ENCODE measurements at regions not wholly inside any gene's neighbourhood (a gene's known extent, or its start where the extent isn't known, plus 50 kb on each side); places are given as distances from the start of the nearest gene placed in this dataset.

DNA sequence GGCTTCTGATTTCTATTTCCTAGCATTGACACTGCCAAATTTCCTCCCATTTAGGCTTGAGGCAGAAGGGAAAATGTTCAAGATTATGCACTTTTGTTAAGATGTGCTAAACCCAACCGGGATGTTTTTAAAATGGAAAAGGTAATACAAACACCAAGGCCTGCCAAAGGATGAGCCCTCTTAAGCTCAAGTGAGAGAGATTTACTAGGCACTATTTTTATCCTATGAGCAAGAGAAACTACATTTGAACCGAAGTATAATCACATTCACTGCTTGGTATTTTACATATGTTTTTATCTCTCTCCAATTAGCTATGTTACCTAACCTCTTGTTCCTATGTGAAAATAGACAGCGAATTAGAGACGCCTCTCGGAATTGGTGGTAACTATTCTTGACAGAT, 295.8 kb downstream of the GABRB3 start:
- DNase-seq (ENCODE audit: low spot score), result no peak

DNA sequence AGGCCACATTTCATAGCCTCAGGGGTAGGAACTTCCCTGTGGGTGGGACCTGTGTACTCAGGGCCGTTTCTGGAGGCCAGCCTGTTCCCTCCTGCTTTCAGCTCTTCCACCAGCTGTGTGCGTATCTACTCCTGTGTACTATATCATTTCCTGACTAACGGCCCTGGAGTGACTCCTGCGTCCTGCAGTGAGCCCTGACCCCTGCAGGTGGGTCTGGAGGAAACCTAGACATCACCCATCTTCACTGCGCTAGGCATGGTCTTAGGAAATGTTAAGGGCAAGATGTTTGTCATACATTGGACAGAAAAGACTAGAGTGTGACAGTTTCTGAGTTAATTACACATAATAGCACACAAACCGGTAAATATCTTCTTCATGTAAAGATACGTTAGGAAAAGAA, 297.3 kb downstream of the GABRB3 start:
- no peak for DNase-seq (ENCODE audit: low spot score)

- DNase-seq (ENCODE audit: low spot score), result no peak
Observed at GRCh38 chr15:26472661-26473060, 300.2 kb downstream of the GABRB3 start.

- no peak for DNase-seq (ENCODE audit: low spot score)
Observed at GRCh38 chr15:26461847-26462608, 310.8 kb downstream of the GABRB3 start.

- DNase-seq (ENCODE audit: low spot score), result no peak
Observed at GRCh38 chr15:26460165-26460564, 312.7 kb downstream of the GABRB3 start.

DNA sequence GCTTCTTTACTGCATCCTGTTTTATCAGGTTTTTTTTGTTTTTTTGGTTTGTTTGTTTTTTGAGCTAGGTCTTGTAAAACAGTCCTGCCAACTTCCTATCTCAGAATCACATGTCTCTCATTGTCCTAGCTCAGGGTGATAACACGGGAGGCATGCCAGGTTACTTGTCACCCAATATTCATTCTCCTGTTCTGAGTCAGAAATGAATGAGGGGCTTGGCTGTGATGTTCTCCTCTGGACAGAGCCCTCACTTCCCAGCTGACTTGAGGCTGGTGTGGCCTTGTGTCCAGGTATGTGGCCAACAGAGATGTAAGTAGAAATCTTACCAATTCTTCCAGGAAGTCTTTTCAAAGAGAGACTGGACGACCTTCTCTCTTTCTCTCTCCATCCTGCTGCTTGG, 317.0 kb downstream of the GABRB3 start:
- DNase-seq (ENCODE audit: low spot score), result no peak

DNA sequence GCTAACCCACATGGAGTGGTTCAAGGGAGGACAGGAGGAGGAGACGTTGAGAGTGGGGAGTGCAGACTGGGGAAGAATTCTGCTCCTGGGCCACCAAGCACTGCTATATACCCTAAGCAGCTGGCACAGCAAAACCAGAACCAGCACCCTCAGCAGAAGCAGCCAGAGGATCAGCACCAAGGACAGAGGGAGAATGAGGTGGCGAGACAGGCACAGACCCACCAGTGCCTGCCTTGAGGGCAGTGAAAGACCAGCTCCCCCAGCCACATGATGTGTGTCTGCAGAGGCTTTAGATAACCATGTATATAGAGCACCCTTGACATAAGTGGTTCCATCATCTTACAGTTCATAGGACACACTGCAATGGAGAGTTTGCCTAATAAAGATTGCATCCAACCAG, 319.0 kb downstream of the GABRB3 start:
- DNase-seq (ENCODE audit: low spot score), result no peak

DNA sequence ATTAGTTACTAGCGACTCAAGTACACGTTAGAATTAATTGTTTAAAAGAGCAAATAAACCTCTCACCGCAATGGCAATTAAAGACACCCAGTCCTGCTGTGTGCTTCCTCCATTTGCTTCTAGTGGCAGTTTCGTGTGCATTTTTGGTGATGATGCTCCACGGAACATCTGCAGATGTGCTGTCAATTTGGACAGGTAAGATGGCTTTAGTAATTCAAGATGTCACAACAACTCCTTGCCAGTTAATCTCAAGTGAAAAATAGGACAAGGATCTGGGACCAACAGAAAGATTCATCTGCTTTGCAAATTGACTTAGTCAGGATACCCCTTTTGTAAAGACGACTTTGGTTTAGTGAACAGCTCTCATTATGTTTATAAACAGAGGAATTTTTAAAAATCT, 320.9 kb downstream of the GABRB3 start:
- DNase-seq (ENCODE audit: low spot score), result no peak

GRCh38 chr15:26449291-26449690, 323.6 kb downstream of the GABRB3 start:
- DNase-seq (ENCODE audit: low spot score), result no peak

DNA sequence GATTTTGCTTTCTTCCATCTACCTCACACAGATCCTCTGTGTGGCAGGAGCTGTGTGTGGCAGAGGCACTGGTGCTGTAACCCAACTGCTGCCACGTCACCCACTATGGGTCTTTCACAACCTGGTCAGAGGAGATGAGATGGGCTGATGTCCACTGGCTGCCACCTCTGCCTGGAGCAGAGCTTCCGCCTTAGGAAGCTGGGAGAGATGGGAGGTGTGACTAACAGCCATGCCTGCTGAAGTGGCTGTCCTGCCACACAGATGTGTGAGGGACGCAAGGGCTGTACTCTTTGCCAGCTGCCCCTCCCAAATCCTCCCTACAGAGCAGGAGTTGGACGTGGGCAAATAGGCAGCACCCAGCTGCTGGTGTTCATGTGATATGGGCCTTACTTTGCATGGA, 329.5 kb downstream of the GABRB3 start:
- no peak for DNase-seq (ENCODE audit: low spot score)

- no peak for DNase-seq (ENCODE audit: low spot score)
Observed at GRCh38 chr15:26442680-26443079, 330.2 kb downstream of the GABRB3 start.

GRCh38 chr15:26439681-26440080, 333.2 kb downstream of the GABRB3 start:
- no peak for DNase-seq (ENCODE audit: low spot score)

DNA sequence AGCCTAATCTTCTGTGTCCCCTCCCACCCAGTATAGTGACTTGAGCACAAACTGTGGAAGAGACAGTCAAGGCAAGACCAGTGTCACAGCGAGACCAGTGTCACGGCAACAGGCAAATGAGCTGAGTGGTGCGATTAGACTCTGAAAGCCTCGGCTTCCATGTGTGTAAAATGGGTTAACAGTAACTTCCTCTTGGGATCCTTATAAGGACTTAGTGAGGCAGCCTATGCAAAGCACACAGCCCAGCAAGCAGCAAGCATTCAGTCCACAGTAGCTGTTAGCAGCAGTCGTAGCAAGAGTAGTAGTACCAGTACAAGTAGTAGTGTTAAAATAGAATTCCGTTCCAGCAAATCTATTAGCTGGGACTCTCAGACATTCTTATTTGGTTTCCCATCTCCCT, 334.1 kb downstream of the GABRB3 start:
- DNase-seq (ENCODE audit: low spot score), result no peak

DNA sequence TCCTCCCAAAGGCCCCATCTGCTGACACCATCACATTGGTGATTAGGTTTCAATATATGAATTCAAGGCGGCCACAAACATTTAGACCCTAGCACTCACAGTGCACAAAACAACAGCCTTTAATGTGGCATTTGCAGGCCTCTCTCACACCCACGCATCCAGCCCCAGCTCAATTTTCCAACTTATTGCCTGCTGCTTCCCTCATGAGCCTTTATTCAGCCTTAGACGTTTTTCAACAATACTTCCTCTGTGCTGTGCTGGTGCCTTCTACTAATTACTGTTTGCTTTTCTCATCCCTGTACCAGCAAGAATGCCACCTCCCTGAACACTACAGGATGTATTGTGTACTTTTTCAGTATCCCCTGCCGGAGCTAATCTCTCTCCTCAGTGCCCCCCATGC, 334.6 kb downstream of the GABRB3 start:
- no peak for DNase-seq (ENCODE audit: low spot score)

GRCh38 chr15:26433818-26434217, 339.0 kb downstream of the GABRB3 start:
- DNase-seq (ENCODE audit: low spot score), result no peak

GRCh38 chr15:26433060-26433459, 339.8 kb downstream of the GABRB3 start:
- DNase-seq (ENCODE audit: low spot score), result no peak

GRCh38 chr15:26421065-26421464, 351.8 kb downstream of the GABRB3 start:
- no peak for DNase-seq (ENCODE audit: low spot score)

DNA sequence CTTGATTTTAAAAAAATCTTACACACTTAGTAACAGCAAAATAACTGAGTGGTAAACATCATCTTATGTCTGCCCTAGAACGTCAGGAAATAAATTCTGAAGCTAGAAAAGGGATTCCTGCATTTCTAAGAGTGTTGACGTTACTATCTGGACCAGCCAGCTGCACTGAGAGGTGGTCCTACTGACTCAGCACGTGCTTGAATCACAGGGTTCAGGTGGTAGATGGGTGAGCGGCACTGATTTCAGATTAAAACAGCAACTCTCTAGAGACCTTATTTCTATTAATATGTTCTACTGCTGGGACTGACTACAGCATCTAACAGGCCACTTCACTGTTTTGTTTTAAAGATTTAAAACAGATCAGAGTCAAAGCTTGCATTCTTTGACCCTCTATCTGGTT, 377.2 kb downstream of the GABRB3 start:
- DNase-seq (ENCODE audit: low spot score), result no peak

DNA sequence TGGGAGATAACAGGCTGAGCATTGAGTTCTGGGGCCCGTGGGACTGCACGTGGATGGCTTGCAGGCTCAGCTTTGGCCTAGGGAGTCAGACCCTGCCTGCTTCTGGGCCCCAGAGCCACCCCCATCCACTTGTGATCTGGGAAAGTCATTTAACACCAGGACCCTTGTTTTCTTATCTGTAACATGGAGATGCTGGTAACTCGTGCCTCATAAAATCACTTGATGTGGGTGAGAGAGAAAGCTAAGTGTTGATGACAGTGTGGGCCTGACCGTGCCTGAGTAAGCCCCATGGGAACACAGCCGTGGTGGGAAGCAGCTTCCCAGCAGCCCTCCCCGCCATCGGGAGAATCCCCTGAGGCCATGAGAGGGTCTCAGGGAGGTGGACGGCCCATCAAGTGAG, 378.1 kb downstream of the GABRB3 start:
- no peak for DNase-seq (ENCODE audit: low spot score)

DNA sequence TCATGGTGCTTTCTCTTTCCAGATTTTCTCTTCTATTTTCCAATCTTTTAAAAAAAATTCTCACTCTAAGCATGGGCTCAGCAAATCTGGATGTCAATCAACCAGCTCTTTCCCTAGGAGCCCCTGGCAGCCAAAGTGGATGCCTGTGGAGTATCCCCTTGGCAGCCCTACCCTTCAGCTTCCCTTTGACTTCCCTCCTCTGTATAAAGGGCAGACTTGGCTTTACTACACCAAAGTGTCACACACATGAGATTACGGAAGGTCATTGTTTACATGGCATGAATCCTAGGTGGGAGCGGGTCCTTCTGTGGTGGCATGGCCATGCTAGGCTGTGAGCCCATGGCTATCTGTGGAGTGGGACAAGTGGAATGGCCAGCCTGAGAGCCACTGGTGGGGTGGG, 379.9 kb downstream of the GABRB3 start:
- no peak for DNase-seq (ENCODE audit: low spot score)

DNA sequence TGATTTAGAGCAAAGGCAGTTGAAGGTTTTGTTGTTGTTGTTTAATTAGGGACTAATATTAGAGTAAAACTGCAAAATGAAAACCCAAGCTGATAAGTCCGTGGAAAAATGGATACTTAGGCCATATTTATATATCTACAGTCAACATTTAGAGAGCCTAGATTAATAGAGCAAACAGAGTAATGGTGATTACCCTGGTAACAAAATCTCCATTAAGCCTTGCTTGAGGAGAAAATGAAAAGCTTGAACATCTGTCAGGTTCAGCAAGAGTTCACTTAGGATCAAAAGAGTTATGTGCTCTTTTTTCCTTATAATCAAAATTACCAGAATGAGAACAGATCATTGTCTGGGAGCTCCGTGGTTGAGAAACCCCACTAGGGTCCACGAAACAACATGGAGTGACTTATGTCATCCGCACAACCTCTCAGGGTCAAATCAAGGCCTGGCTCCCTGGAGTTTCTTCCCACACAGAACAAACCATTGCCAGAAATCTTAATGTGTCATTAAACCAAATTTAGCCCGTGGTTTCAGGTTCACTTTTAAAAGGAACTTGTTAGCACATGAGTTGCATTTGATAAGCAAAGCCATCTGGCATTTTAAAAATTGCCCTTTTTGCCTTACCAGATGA, 381.2 kb downstream of the GABRB3 start:
- no peak for DNase-seq (ENCODE audit: low spot score)

DNA sequence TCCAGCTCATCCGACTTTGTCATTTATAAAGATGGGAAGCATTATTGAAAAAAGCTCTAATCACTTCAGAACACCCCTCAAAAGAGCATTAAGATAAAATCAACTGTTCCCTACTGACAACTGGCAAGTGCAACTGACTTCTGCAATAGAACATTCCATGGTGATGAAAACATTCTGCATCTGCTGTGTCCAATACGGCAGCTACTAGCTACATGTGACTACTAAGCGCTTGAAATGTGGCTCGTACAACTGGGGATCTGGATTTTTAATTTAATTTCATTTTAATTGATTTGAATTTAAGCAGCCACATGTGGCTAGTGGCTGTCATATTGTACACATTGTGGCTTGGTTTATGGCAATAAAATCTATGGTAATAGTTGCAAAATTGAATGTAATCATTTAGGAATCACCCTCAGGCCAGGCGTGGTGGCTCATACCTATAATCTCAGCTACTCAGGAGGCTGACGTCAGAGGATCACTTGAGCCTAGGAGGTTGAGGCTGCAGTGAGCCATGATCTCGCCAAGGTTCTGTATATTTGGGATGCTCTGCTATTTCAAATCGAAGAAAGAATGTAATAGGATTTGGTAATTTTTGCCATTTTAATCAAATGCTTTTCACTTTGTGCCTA, 390.3 kb downstream of the GABRB3 start:
- DNase-seq (ENCODE audit: low spot score), result no peak

- no peak for DNase-seq (ENCODE audit: low spot score)
Observed at GRCh38 chr15:26378304-26378703, 394.6 kb downstream of the GABRB3 start.

- no peak for DNase-seq (ENCODE audit: low spot score)
Observed at GRCh38 chr15:26376243-26376642, 396.6 kb downstream of the GABRB3 start.

All from hepatic stellate cell (primary cell).